Hematopoietic multipotent progenitor cell treated with erythropoietin and hydrocortisone succinate and interleukin-3 and kit ligand, for 6 days (in vitro differentiated cells): ENCODE measurements at regions not wholly inside any gene's neighbourhood (a gene's known extent, or its start where the extent isn't known, plus 50 kb on each side); places are given as distances from the start of the nearest gene placed in this dataset.

Experiments used
- DNase-seq: peaks from one replicate; pipeline ENCODE4 v3.0.0-alpha.2; 2015

GRCh38 chr10:120960725-120961124 is 109.6 kb downstream of the WDR11 start:
- no peak for DNase-seq

GRCh38 chr10:120961795-120962755 is 110.9 kb downstream of the WDR11 start:
- no peak for DNase-seq

- no peak for DNase-seq
These were observed 111.8 kb downstream of the WDR11 start for GRCh38 chr10:120962756-120963593.

GRCh38 chr10:120963594-120964220 is 112.5 kb downstream of the WDR11 start:
- no peak for DNase-seq

GRCh38 chr10:120966657-120967045 is 115.5 kb downstream of the WDR11 start:
- no peak for DNase-seq

- no peak for DNase-seq
These were observed 118.1 kb downstream of the WDR11 start for GRCh38 chr10:120969219-120969645.

GRCh38 chr10:120970595-120971529 is 119.7 kb downstream of the WDR11 start:
- no peak for DNase-seq

- no peak for DNase-seq
These were observed 120.5 kb downstream of the WDR11 start for GRCh38 chr10:120971671-120972070.

- no peak for DNase-seq
These were observed 121.1 kb downstream of the WDR11 start for GRCh38 chr10:120972259-120972658.

- no peak for DNase-seq
These were observed 124.1 kb downstream of the WDR11 start for GRCh38 chr10:120975072-120975867.

- no peak for DNase-seq
These were observed 124.7 kb downstream of the WDR11 start for GRCh38 chr10:120975868-120976225.

GRCh38 chr10:120977897-120978296 is 126.7 kb downstream of the WDR11 start:
- DNase-seq: no peak

- no peak for DNase-seq
These were observed 127.6 kb downstream of the WDR11 start for GRCh38 chr10:120978589-120979252.

GRCh38 chr10:120979435-120980278 is 128.5 kb downstream of the WDR11 start:
- DNase-seq: peak; percentile 7

- no peak for DNase-seq
These were observed 129.4 kb downstream of the WDR11 start for GRCh38 chr10:120980279-120981255.

GRCh38 chr10:120981601-120982391 is 130.6 kb downstream of the WDR11 start:
- DNase-seq: no peak

- no peak for DNase-seq
These were observed 131.3 kb downstream of the WDR11 start for GRCh38 chr10:120982507-120982906.

GRCh38 chr10:120983721-120984120 is 132.6 kb downstream of the WDR11 start:
- no peak for DNase-seq
